Middle frontal gyrus (tissue), 1 donor: ENCODE measurements at regions not wholly inside any gene's neighbourhood (a gene's known extent, or its start where the extent isn't known, plus 50 kb on each side); places are given as distances from the start of the nearest gene placed in this dataset.
A peak's percentile ranks its signal among the peaks of the same experiment; 100 is the strongest.
"Not testable (repeated sequence)": the region's sequence is repeated elsewhere in the genome, so short reads cannot be mapped to it uniquely, and the experiment has no call there.

Experiments
- DNase-seq: peaks from one replicate; pipeline ENCODE4 v3.0.0-alpha.2; 2015; ENCODE audit warnings: low spot score; ENCODE audit errors: extremely low spot score

DNA sequence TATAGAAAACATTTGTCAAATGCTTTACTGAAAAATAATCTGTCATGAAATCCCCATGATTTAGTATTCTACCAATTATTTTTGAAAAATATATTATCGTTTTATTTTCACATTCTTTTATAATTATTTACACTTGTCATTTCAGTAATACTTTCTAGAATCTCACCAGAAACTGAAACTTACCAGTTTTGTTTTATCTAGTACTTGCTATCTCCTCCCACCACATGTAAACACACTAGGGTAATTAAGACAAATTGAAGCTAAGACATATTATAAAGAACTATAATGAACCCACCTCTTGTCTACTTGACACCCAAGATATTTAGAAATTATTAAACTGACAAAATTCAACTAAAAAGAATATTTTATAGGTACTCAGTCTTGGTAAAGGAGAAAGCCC lies 51.5 kb upstream of the GRM3 start:
- no peak for DNase-seq

- DNase-seq: no peak
Measured at GRCh38 chr7:86574006-86574405, 69.7 kb upstream of the GRM3 start.

- DNase-seq: no peak
Measured at GRCh38 chr7:86558680-86559501, 84.8 kb upstream of the GRM3 start.

- DNase-seq: no peak
Measured at GRCh38 chr7:86534641-86535040, 109.1 kb upstream of the GRM3 start.

DNA sequence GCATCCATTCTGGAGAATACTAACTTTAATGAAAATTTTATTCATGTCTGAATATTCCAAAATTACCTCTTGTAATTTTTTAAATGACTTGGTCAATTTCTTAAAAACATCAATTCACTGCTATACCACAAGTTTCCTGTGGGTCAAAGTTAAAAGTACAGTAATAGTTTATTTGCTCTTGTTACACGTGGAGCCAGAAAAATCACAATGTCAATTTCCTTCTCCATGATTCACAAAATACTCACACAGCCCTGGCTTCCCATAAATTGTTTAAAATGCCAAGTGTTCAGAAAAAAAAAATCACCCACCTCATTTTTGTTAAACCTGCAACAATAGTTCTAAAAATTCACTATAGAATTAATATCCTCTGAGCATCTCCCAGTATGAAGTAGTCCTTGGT lies 139.5 kb upstream of the GRM3 start:
- DNase-seq: no peak

DNA sequence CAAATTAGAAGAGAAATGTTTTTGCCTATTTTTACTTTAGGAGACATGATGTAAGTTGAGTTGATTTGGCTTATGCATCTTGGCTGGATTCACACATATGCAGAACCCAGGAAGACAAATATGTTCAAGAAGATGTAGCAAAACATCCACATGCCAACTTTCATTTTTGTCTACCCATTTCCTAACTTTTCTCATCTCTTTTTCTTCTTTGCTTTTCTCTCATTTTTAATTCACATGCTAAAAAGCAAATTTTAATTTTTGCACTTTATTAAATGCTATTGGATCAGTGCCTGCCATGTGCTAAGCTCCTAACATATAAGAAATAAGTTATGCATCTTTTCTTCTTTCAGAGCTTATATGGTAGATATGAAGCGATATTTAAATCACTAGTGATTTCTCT lies 143.7 kb upstream of the GRM3 start:
- DNase-seq: no peak

DNA sequence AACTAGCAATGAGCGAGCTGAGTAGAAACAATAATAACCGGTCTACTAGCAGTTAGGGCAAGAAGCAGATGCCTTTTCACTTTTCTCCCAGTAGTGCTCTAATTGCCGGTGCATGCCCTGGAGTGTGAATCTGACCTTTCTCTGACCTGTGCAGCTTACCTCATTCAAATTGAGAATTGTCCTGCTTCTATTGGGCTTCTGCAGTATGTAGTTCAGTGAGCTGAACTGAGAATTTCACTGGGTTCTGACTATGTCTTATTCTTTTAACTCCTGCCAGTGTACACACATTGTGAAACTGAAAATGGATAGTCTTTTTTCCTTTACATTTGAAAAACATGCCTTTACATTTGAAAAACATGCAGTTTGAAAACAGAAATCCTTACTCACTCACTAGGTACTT lies 157.9 kb upstream of the GRM3 start:
- no peak for DNase-seq

GRCh38 chr7:86479144-86479543 lies 164.6 kb upstream of the GRM3 start:
- DNase-seq: no peak

DNA sequence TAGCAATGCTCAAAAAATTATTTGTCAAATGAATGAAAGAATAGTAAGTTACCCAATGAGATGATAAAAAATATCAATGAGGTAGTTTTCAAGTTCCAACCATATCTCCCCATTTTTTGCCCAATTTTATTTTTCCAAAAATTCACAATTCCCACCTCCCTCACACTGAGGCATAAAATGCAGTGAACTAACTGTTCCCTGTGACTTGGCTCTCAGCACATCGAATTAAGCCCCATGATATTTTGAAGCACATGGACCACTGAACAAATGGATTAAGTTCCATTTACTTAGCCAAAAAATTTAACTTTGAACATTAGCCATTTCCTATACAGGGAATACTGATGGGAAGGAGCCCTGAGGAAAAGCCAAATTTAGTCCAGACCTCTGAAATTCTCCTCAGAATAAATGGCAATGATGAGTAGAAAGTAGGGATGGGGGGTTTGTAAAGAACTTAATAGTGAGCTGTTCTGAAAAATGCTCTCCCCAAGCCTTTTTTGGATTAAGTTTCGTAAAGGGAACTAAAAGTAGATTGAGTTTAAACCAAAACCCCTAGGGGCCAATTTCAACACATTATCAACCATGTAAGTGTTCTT lies 166.3 kb upstream of the GRM3 start:
- no peak for DNase-seq

DNA sequence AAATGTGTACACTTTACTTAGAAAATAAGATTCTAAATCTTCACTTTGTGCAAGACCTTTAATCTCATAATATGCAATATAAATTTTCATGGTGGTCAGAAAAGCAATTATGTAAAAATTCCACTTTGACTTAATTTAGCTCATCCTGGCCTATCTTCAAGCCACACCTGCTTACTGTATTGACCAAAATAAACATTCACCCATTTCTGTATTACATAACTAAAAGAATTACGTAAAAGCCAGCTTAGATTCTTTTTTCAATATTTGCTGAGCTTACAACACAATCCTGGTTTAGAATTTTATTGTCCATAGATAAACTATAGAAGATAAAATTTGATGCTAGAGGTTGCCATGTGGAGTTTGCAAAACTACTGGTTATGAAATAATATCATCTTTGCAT lies 172.9 kb upstream of the GRM3 start:
- DNase-seq: no peak

- peak; percentile 19 for DNase-seq
Measured at GRCh38 chr7:86469680-86470295, 173.9 kb upstream of the GRM3 start.

DNA sequence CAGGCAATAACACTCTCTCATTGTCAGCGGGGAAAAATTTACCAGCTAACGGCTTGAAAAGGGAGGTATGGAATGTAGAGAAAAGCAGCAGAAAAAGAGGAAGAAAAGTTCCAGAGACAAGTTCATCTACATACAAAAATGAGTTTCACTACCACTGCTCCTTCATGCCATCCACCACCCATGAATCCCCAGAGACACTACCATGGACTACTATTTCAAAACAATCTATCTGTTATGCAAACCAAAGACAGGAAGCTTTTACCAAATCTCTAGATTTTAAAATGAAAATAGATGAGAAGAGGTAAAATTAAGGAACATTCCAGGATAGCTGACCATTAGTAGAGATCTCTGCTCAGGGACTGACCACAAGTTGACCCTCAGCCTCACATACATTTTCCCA lies 189.0 kb upstream of the GRM3 start:
- no peak for DNase-seq

DNA sequence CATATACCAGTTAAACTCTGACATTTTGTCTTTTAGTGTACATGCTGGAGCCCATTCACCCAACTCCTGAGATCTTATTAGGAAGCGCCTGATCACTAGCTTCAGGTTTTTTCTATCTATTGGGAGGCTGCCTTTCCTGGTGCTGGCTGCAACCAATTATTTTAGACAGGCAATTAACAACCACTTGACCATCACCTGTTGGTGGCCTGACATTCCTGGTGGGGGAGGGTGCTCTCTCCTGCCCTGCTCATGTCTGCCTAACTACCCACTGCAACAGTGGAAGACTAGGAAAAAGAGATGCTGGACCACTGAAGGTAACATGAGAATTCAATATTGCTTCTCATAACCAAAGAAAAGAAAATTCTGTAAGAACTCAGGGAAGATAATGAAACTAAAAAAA lies 190.3 kb upstream of the GRM3 start:
- no peak for DNase-seq

DNA sequence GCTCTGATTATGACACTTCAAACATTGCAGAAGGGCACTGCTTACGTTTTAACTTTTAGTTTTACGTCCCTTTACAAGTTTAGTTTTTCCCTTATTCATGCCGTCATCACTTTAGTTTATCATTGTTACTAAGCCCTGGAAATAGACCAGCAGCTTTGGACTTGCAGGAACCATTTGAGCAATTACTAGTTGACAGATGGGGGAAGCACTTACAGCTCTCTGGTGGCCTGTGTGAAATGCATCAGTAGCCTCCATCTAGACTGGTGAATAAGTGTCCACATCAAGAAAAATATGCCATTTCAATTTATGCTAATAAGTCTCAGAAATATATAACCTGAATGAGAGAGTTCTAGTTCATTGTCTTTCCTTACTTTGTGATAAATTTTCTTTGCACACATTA lies 194.9 kb upstream of the GRM3 start:
- no peak for DNase-seq

GRCh38 chr7:86445285-86445684 lies 198.4 kb upstream of the GRM3 start:
- no peak for DNase-seq

- no peak for DNase-seq
Measured at GRCh38 chr7:86444245-86444644, 199.5 kb upstream of the GRM3 start.

- not testable (repeated sequence) for DNase-seq
Measured at GRCh38 chr7:86440420-86440819, 203.3 kb upstream of the GRM3 start.

GRCh38 chr7:86437951-86438450 lies 205.7 kb upstream of the GRM3 start:
- DNase-seq: no peak

DNA sequence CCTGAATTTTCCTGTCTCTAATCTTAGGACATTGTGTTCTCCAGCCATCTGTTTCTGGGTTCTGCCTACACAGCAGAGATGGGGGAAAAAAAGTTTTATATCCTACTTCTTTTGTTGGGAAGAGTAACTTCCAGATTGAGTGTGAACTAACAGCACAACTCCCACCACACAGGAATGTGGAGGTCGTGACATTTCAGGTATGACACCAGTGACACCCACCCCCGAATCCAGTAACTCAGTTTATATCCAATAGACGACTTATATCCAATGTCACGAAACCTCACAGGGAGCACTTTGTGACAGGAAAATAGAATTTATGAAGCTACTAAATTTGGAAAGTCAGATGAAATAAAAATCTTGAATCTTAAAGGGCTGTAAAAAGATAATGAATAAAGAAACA lies 211.9 kb upstream of the GRM3 start:
- DNase-seq: no peak

DNA sequence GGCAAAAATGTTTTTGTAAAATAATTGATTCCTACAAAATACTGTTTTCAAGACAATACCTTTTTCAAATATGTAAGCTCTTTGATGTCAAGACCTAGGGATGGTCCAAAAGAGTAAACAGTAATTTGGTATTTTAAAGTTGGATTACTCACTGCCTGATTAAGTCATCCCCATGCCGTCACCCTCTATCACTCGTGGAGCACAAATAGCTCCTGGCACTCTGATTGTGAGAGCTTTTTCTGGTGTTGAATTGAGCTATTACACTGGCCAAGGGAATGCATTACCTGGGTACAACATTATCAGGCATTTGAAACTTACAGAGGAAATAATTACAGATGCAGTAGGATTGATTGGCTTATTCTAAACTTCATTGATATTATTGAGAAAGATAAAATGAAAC lies 231.9 kb upstream of the GRM3 start:
- DNase-seq: no peak

GRCh38 chr7:86407291-86407690 lies 236.4 kb upstream of the GRM3 start:
- no peak for DNase-seq

- no peak for DNase-seq
Measured at GRCh38 chr7:86391813-86392212, 251.9 kb upstream of the GRM3 start.

DNA sequence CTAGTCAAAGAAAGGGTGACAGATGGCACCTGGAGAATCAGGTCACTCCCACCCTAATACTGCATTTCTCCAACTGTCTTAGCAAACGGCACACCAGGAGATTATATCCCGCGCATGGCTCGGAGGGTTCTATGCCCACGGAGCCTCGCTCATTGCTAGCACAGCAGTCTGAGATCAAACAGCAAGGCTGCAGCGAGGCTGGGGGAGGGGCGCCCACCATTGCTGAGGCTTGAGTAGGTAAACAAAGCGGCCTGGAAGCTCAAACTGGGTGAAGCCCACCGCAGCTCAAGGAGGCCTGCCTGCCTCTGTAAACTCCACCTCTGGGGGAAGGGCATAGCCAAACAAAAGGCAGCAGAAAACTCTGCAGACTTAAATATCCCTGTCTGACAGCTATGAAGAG lies 268.1 kb upstream of the GRM3 start:
- not testable (repeated sequence) for DNase-seq
